Subcutaneous abdominal adipose tissue (tissue), 5 donors: ENCODE measurements at regions not wholly inside any gene's neighbourhood (a gene's known extent, or its start where the extent isn't known, plus 50 kb on each side); places are given as distances from the start of the nearest gene placed in this dataset.

ENCODE experiments used
- H3K27ac ChIP-seq: one replicate; pipeline ENCODE4 v1.7.0; 2013; ENCODE audit warnings: low read depth, mild to moderate bottlenecking, inconsistent platforms, low read length, moderate library complexity
- H3K27me3 ChIP-seq, 5 donors: one replicate each; pipeline ENCODE4 v1.7.0; 2013; ENCODE audit warnings: low read length in 5 of 5, inconsistent platforms in 1 of 5; ENCODE audit not compliant: control insufficient read depth in 5 of 5, insufficient read depth in 4 of 5
- H3K36me3 ChIP-seq, 5 donors: one replicate each; pipeline ENCODE4 v1.7.0; 2013; ENCODE audit warnings: low read length in 5 of 5; ENCODE audit not compliant: control insufficient read depth in 5 of 5, insufficient read depth in 5 of 5
- H3K4me1 ChIP-seq, 5 donors: one replicate each; pipeline ENCODE4 v1.7.0; 2013; ENCODE audit warnings: low read length in 5 of 5, mild to moderate bottlenecking in 3 of 5, moderate library complexity in 1 of 5; ENCODE audit not compliant: control insufficient read depth in 5 of 5, insufficient read depth in 5 of 5
- H3K4me3 ChIP-seq, 5 donors: one replicate each; pipeline ENCODE4 v1.7.0; 2013; ENCODE audit warnings: low read length in 5 of 5, low read depth in 1 of 5
- H3K9ac ChIP-seq, 5 donors: one replicate each; pipeline ENCODE4 v1.7.0; 2013; ENCODE audit warnings: low read length in 5 of 5, mild to moderate bottlenecking in 4 of 5, moderate library complexity in 3 of 5
- H3K9me3 ChIP-seq, 5 donors: one replicate each; pipeline ENCODE4 v1.7.0; 2013; ENCODE audit warnings: low read length in 5 of 5; ENCODE audit not compliant: control insufficient read depth in 5 of 5
- donor health status: healthy.
- donor health status: healthy.
- donor health status: healthy.
- donor health status: healthy.
- donor health status: healthy.

DNA sequence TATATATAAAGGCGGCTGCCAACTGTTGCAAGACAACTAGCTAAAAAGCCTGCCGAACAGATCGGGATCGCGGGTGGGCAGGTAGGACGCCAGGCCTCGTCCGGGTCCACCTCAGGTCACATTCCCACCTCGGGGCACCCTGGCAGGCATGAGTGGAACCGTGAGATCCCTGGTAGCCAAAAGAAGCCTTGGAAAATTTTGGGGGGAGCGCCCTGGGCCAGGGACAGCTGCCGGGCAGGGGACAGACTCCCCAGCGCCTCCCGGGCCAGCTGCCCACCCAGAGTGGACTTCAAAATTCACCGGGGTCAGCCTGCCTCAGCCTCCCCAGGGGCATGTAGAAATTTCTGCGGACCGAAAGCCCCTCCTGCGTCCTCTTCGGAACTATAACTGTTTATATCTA, 760.9 kb downstream of the KCNJ18 start:
- Histone ChIP-seq H3K27me3 (no peaks in the 10 kb centered on the region), H3K4me1 (no peaks in the 10 kb centered on the region), H3K9ac (no peak overlapping the region), H3K27ac (no peak overlapping the region), H3K36me3 (no peaks in the 10 kb centered on the region), H3K4me3 (no peak overlapping the region), H3K9me3 (peaks cover 0 to 9% (median 4%) of the 10 kb centered on the region in 5 donors)

DNA sequence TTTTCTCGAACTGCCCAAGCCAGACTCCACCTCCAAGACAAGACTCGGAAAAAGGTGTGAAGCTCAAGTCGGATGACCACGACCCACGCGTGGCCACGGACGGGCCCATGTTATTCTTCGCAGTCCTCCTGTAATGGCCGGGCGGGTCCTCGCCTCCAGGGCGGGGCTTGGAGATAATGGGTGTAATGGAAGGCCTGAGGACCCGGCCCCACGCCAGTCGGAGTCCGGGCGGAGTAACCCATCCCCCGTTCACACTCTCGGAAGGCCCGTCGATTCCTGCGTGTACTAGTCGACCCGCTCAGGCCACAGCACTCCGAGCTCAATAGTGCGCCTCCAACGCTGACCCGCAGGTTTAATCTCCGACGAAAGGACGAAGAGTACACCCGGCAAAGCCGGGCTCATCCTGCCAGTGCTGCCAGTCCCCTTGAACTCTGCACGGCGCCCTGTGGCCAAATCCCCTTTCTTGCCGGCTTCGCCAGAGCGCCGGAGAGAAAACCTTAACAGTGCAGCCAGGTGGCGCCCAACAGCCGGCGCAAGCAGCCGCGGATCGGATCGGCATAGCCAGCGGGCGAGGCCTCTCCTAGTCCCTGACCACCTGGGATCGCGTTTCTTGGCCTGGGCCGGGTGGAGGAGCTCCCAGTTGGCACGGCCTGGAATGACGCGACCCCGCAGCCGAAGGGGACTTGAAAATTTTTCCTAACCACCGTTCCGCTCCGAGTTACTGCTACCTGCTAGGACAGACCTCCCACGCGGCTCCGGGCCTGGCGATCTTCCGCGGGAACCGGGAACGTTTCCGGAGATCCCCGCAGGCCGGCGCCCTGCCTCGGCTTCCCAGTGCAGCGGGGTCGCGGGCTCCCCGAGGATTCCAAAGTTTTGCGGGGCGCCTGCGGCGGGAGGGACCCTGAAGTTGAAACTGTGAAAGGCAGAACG, 762.0 kb downstream of the KCNJ18 start:
- Histone ChIP-seq H3K4me1 (no peaks in the 10 kb centered on the region), H3K36me3 (no peaks in the 10 kb centered on the region), H3K4me3 (no peak overlapping the region), H3K27me3 (no peaks in the 10 kb centered on the region), H3K9me3 (peaks cover 0 to 15% (median 4%) of the 10 kb centered on the region in 5 donors), H3K27ac (no peak overlapping the region), H3K9ac (no peak overlapping the region)

GRCh38 chr17:22459331-22459952, 767.1 kb downstream of the KCNJ18 start:
- Histone ChIP-seq H3K9me3 (peaks cover 0 to 18% (median 15%) of the 10 kb centered on the region in 5 donors), H3K4me3 (no peak overlapping the region), H3K36me3 (no peaks in the 10 kb centered on the region), H3K27ac (no peak overlapping the region), H3K27me3 (no peaks in the 10 kb centered on the region), H3K9ac (no peak overlapping the region), H3K4me1 (no peaks in the 10 kb centered on the region)

GRCh38 chr17:22459953-22460350, 767.6 kb downstream of the KCNJ18 start:
- Histone ChIP-seq H3K9me3 (peaks cover 0 to 18% (median 11%) of the 10 kb centered on the region in 5 donors), H3K27ac (no peak overlapping the region), H3K36me3 (no peaks in the 10 kb centered on the region), H3K4me1 (no peaks in the 10 kb centered on the region), H3K4me3 (no peak overlapping the region), H3K27me3 (no peaks in the 10 kb centered on the region), H3K9ac (no peak overlapping the region)

- H3K27ac ChIP-seq = no peak overlapping the region
- no peaks in the 10 kb centered on the region for H3K27me3 ChIP-seq
- H3K4me3 ChIP-seq = no peak overlapping the region
- peaks cover 0 to 15% (median 8%) of the 10 kb centered on the region in 5 donors for H3K9me3 ChIP-seq
- no peaks in the 10 kb centered on the region for H3K36me3 ChIP-seq
- H3K9ac ChIP-seq = no peak overlapping the region
- no peaks in the 10 kb centered on the region for H3K4me1 ChIP-seq
Measured at GRCh38 chr17:22460461-22461063, 768.2 kb downstream of the KCNJ18 start.

GRCh38 chr17:22461460-22462145, 769.3 kb downstream of the KCNJ18 start:
- Histone ChIP-seq H3K27ac (no peak overlapping the region), H3K9me3 (peaks cover 0 to 15% (median 8%) of the 10 kb centered on the region in 5 donors), H3K36me3 (no peaks in the 10 kb centered on the region), H3K9ac (no peak overlapping the region), H3K4me3 (no peak overlapping the region), H3K27me3 (no peaks in the 10 kb centered on the region), H3K4me1 (no peaks in the 10 kb centered on the region)

GRCh38 chr17:22462461-22462860, 770.1 kb downstream of the KCNJ18 start:
- Histone ChIP-seq H3K27me3 (no peaks in the 10 kb centered on the region), H3K27ac (no peak overlapping the region), H3K9ac (no peak overlapping the region), H3K4me3 (no peak overlapping the region), H3K4me1 (no peaks in the 10 kb centered on the region), H3K9me3 (peaks cover 0 to 15% (median 8%) of the 10 kb centered on the region in 5 donors), H3K36me3 (no peaks in the 10 kb centered on the region)

DNA sequence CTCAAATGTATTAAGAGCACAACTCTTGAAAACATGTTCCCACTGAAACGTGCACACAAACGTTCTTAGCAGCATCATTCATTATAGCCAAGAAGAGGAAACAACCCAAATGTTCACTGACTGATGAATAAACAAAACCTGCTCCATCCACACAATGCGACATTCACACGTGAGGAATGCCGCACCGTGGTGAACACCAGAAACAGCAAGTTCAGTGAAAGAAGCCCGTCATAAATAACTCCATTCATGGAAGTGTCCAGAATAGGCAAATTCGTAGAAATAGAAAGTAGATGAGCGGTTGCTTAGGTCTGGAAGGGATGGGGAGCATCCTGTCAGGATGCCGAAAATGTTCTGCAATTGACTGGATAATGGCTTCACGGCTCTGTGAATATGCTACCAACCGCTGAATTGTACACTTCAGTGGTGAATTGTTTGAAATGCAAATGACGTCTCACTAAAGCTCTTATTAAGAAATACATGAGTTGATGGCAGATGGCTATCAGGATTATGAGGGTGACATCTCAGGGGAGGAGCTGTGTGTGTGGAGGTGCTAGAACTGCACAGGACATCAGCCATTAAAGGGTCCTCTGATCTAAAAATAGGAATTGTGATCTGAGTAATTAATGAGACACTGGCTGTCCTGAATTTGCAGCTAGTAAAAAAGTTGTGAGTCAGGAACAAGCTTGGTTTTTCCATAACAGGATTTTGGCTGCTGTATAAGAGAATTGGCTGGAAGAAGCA, 771.0 kb downstream of the KCNJ18 start:
- no peaks in the 10 kb centered on the region for H3K4me1 ChIP-seq
- H3K9ac ChIP-seq = no peak overlapping the region
- H3K27ac ChIP-seq = no peak overlapping the region
- no peak overlapping the region for H3K4me3 ChIP-seq
- peaks cover 0 to 15% (median 8%) of the 10 kb centered on the region in 5 donors for H3K9me3 ChIP-seq
- H3K27me3 ChIP-seq = no peaks in the 10 kb centered on the region
- no peaks in the 10 kb centered on the region for H3K36me3 ChIP-seq

DNA sequence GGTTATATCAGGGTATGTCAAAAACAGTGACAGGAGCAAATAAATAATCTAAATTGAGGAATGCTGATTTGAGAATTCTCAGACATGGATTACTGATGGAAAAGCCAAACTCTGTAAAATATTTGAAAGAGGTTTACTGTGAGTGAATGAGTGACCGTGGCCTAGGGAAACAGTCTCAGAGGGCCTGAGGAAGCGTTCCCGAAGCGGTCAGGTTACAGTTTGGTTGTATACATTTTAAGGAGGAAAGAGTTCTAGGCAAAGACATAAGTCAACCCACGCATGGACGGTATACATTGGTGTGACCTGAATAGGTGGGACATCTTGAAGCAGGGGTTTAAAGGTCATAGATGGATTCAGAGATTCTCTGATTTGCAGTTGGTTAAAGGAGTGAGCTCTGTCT, 771.7 kb downstream of the KCNJ18 start:
- Histone ChIP-seq H3K4me1 (no peaks in the 10 kb centered on the region), H3K9ac (no peak overlapping the region), H3K27ac (no peak overlapping the region), H3K4me3 (no peak overlapping the region), H3K36me3 (no peaks in the 10 kb centered on the region), H3K27me3 (no peaks in the 10 kb centered on the region), H3K9me3 (peaks cover 0 to 15% (median 6%) of the 10 kb centered on the region in 5 donors)
